ENCODE measurements at regions not wholly inside any gene's neighbourhood (a gene's known extent, or its start where the extent isn't known, plus 50 kb on each side); places are given as distances from the start of the nearest gene placed in this dataset.
"Not testable (repeated sequence)": the region's sequence is repeated elsewhere in the genome, so short reads cannot be mapped to it uniquely, and the experiment has no call there.

DNA sequence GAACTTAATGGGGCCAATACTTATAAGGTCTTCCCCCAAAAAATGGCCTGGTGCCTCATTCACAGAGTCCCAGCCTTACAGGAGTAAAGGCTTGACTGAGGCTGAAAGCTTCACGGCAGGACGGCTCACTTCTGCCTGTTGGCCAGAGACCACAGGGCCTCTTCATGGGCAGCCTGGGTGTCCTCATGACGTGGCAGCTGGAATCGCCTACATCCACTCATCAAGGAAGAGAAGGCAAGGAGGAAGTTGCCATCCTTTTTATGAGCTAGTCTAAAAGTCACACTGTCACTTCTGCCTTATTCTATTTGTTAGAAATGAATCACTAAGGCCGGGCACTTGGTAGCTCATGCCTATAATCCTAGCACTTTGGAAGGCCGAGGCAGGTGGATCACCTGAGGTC, 89.3 kb upstream of the DGKG start:
- no CpG with 5 or more reads among the region's 6 CpGs for WGBS, 2 donors (ENCODE audit: extremely low coverage in 2 of 2, insufficient read length in 2 of 2, insufficient replicate concordance in 1 of 2)
- H4K91ac ChIP-seq (ENCODE audit: low read depth, low read length, poor library complexity), result no peak overlapping the region
- peak overlapping the region; percentile 81 for H3K18ac ChIP-seq (ENCODE audit: low read length)
- no peak overlapping the region for H3K4me3 ChIP-seq (ENCODE audit: low read length in 2 of 2)
- no peaks in the 10 kb centered on the region for H3K79me1 ChIP-seq (ENCODE audit: low read depth, low read length)
- H3K4ac ChIP-seq (ENCODE audit: low read length), result no peak overlapping the region
- H2AK5ac ChIP-seq (ENCODE audit: low read depth, low read length), result no peak overlapping the region
- H2AFZ ChIP-seq (ENCODE audit: low read length), result no peak overlapping the region
- H2BK120ac ChIP-seq (ENCODE audit: low read depth, low read length), result no peak overlapping the region
- no peak overlapping the region for H3K4me2 ChIP-seq (ENCODE audit: insufficient read depth, low read length, poor library complexity, severe bottlenecking)
- no peaks in the 10 kb centered on the region for H3K9me3 ChIP-seq (replicated peaks in 1 of 2; ENCODE audit: control insufficient read depth in 2 of 2, insufficient read depth in 1 of 2, low read depth in 1 of 2, low read length in 2 of 2)
- H3K4me1 ChIP-seq (ENCODE audit: control insufficient read depth in 2 of 2, insufficient read depth in 1 of 2, low read depth in 1 of 2, low read length in 2 of 2), result peaks cover 0 to 4% of the 10 kb centered on the region in 2 donors
- no peak overlapping the region for H2BK15ac ChIP-seq (ENCODE audit: low read length)
- H3K36me3 ChIP-seq (replicated peaks in 1 of 2; ENCODE audit: control insufficient read depth in 2 of 2, insufficient read depth in 2 of 2, low read length in 2 of 2), result no peaks in the 10 kb centered on the region
- DNase-seq (ENCODE audit: low spot score), result no peak
- H4K8ac ChIP-seq (ENCODE audit: low read depth, low read length), result no peak overlapping the region
- H3K9ac ChIP-seq (ENCODE audit: low read depth, low read length, poor library complexity), result peak overlapping the region; percentile 12
- no peak overlapping the region for H3K27ac ChIP-seq (replicated peaks; ENCODE audit: low read length)
- peaks cover 0 to 2% (median 0%) of the 10 kb centered on the region in 3 experiments for H3K27me3 ChIP-seq (ENCODE audit: control insufficient read depth in 3 of 3, insufficient read depth in 3 of 3, low read depth in 1 of 3, low read length in 3 of 3)
- no peak overlapping the region for H2BK5ac ChIP-seq (ENCODE audit: low read length)
- no peak overlapping the region for H3K23ac ChIP-seq (ENCODE audit: low read depth, low read length, poor library complexity)
- no peak overlapping the region for H2BK12ac ChIP-seq (ENCODE audit: low read length)
- H3K14ac ChIP-seq (ENCODE audit: low read length), result no peak overlapping the region

DNA sequence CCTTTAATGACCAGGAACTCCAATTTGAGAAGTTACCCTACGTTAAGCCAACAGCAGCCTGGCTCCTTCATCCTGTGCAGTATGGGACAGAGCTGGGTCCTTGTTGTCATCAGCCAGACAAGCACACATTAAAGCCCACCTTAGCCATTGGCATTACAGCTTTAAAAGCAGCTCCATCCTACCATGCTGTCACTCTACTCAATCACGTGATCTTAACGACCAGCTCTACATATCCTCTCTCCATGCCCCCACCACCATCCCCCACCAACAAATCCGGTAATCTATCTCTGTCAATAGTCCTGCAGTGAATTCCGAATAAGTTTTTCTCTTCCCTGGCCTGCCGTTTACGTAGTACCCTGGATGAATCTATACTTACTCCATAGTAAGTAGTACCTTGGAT, 82.9 kb upstream of the DGKG start:
- Histone ChIP-seq H3K4me2 (ENCODE audit: insufficient read depth, low read length, poor library complexity, severe bottlenecking) (no peak overlapping the region), H2BK120ac (ENCODE audit: low read depth, low read length) (no peak overlapping the region), H3K27ac (replicated peaks; ENCODE audit: low read length) (no peak overlapping the region), H3K4me3 (ENCODE audit: low read length in 2 of 2) (no peak overlapping the region), H3K4ac (ENCODE audit: low read length) (no peak overlapping the region), H4K8ac (ENCODE audit: low read depth, low read length) (no peak overlapping the region), H3K23ac (ENCODE audit: low read depth, low read length, poor library complexity) (no peak overlapping the region), H4K91ac (ENCODE audit: low read depth, low read length, poor library complexity) (no peak overlapping the region), H3K9ac (ENCODE audit: low read depth, low read length, poor library complexity) (no peak overlapping the region), H3K27me3 (ENCODE audit: control insufficient read depth in 3 of 3, insufficient read depth in 3 of 3, low read depth in 1 of 3, low read length in 3 of 3) (peaks cover 0 to 1% (median 0%) of the 10 kb centered on the region in 3 experiments), H2AK5ac (ENCODE audit: low read depth, low read length) (no peak overlapping the region), H2BK5ac (ENCODE audit: low read length) (no peak overlapping the region), H3K18ac (ENCODE audit: low read length) (no peak overlapping the region), H2BK12ac (ENCODE audit: low read length) (no peak overlapping the region), H3K14ac (ENCODE audit: low read length) (no peak overlapping the region), H3K4me1 (ENCODE audit: control insufficient read depth in 2 of 2, insufficient read depth in 1 of 2, low read depth in 1 of 2, low read length in 2 of 2) (no peaks in the 10 kb centered on the region), H3K79me1 (ENCODE audit: low read depth, low read length) (no peaks in the 10 kb centered on the region), H2AFZ (ENCODE audit: low read length) (no peak overlapping the region), H3K36me3 (replicated peaks in 1 of 2; ENCODE audit: control insufficient read depth in 2 of 2, insufficient read depth in 2 of 2, low read length in 2 of 2) (no peaks in the 10 kb centered on the region), H2BK15ac (ENCODE audit: low read length) (no peak overlapping the region), H3K9me3 (replicated peaks in 1 of 2; ENCODE audit: control insufficient read depth in 2 of 2, insufficient read depth in 1 of 2, low read depth in 1 of 2, low read length in 2 of 2) (peaks cover 0 to 2% of the 10 kb centered on the region in 2 donors)
- DNase-seq (ENCODE audit: low spot score), result no peak
- WGBS, 2 donors (ENCODE audit: extremely low coverage in 2 of 2, insufficient read length in 2 of 2, insufficient replicate concordance in 1 of 2), result no CpG with 5 or more reads among the region's 7 CpGs

DNA sequence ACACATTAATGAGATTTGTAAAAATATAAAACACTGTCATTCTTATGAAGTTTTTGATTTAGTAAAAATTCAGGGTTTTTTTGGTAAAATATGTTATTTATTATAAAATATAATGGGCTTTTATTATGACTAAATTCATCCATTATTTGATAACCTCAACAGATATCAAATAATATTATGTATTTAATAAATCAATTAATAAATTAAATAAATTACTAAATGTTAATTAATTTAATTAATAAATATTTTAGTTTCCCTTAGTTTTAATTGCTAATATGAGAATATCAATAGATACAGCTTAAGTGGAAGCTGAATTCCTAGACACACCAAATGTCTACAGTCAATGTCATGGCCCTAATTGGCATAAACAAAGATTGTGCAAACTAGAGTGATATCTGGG, 82.3 kb upstream of the DGKG start:
- Histone ChIP-seq H3K14ac (ENCODE audit: low read length) (no peak overlapping the region), H2BK5ac (ENCODE audit: low read length) (no peak overlapping the region), H3K4me2 (ENCODE audit: insufficient read depth, low read length, poor library complexity, severe bottlenecking) (no peak overlapping the region), H3K4ac (ENCODE audit: low read length) (no peak overlapping the region), H3K36me3 (replicated peaks in 1 of 2; ENCODE audit: control insufficient read depth in 2 of 2, insufficient read depth in 2 of 2, low read length in 2 of 2) (no peaks in the 10 kb centered on the region), H3K4me3 (ENCODE audit: low read length in 2 of 2) (no peak overlapping the region), H3K23ac (ENCODE audit: low read depth, low read length, poor library complexity) (no peak overlapping the region), H2AFZ (ENCODE audit: low read length) (no peak overlapping the region), H4K8ac (ENCODE audit: low read depth, low read length) (no peak overlapping the region), H3K9me3 (replicated peaks in 1 of 2; ENCODE audit: control insufficient read depth in 2 of 2, insufficient read depth in 1 of 2, low read depth in 1 of 2, low read length in 2 of 2) (peaks cover 0 to 2% of the 10 kb centered on the region in 2 donors), H4K91ac (ENCODE audit: low read depth, low read length, poor library complexity) (no peak overlapping the region), H3K27me3 (ENCODE audit: control insufficient read depth in 3 of 3, insufficient read depth in 3 of 3, low read depth in 1 of 3, low read length in 3 of 3) (peaks cover 0 to 1% (median 0%) of the 10 kb centered on the region in 3 experiments), H3K18ac (ENCODE audit: low read length) (no peak overlapping the region), H3K27ac (replicated peaks; ENCODE audit: low read length) (no peak overlapping the region), H3K4me1 (ENCODE audit: control insufficient read depth in 2 of 2, insufficient read depth in 1 of 2, low read depth in 1 of 2, low read length in 2 of 2) (no peaks in the 10 kb centered on the region), H2BK15ac (ENCODE audit: low read length) (no peak overlapping the region), H2BK12ac (ENCODE audit: low read length) (no peak overlapping the region), H3K9ac (ENCODE audit: low read depth, low read length, poor library complexity) (no peak overlapping the region), H2BK120ac (ENCODE audit: low read depth, low read length) (no peak overlapping the region), H2AK5ac (ENCODE audit: low read depth, low read length) (no peak overlapping the region), H3K79me1 (ENCODE audit: low read depth, low read length) (no peaks in the 10 kb centered on the region)
- no peak for DNase-seq (ENCODE audit: low spot score)

DNA sequence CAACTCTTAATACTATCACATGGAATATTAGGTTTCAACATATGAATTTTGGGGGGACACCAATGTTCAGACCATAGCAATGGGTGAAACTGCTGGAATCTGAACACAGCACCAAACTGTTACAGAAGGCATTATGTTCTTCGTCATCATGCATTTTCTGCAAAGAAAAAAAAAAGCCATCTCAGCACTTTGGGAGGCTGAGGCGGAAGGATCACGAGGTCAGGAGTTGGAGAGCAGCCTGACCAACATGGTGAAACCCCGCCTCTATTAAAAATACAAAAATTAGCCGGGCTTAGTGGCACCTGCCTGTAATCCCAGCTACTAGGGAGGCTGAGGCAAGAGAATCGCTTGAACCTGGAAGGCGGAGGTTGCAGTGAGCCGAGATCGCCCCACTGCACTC, 80.9 kb upstream of the DGKG start:
- DNase-seq (ENCODE audit: low spot score); H3K79me1 ChIP-seq (ENCODE audit: low read depth, low read length); H2AFZ ChIP-seq (ENCODE audit: low read length); H3K27me3 ChIP-seq (ENCODE audit: control insufficient read depth in 3 of 3, insufficient read depth in 3 of 3, low read depth in 1 of 3, low read length in 3 of 3); H2BK15ac ChIP-seq (ENCODE audit: low read length); H2BK5ac ChIP-seq (ENCODE audit: low read length); H3K36me3 ChIP-seq (replicated peaks in 1 of 2; ENCODE audit: control insufficient read depth in 2 of 2, insufficient read depth in 2 of 2, low read length in 2 of 2); H3K23ac ChIP-seq (ENCODE audit: low read depth, low read length, poor library complexity); H2AK5ac ChIP-seq (ENCODE audit: low read depth, low read length); H3K4ac ChIP-seq (ENCODE audit: low read length); H3K9me3 ChIP-seq (replicated peaks in 1 of 2; ENCODE audit: control insufficient read depth in 2 of 2, insufficient read depth in 1 of 2, low read depth in 1 of 2, low read length in 2 of 2); H3K14ac ChIP-seq (ENCODE audit: low read length); H3K4me3 ChIP-seq (ENCODE audit: low read length in 2 of 2); H3K4me2 ChIP-seq (ENCODE audit: insufficient read depth, low read length, poor library complexity, severe bottlenecking); H3K4me1 ChIP-seq (ENCODE audit: control insufficient read depth in 2 of 2, insufficient read depth in 1 of 2, low read depth in 1 of 2, low read length in 2 of 2); H3K27ac ChIP-seq (replicated peaks; ENCODE audit: low read length); H4K8ac ChIP-seq (ENCODE audit: low read depth, low read length); H2BK12ac ChIP-seq (ENCODE audit: low read length); H2BK120ac ChIP-seq (ENCODE audit: low read depth, low read length); H3K18ac ChIP-seq (ENCODE audit: low read length); H4K91ac ChIP-seq (ENCODE audit: low read depth, low read length, poor library complexity); H3K9ac ChIP-seq (ENCODE audit: low read depth, low read length, poor library complexity): not testable (repeated sequence)
- no CpG with 5 or more reads among the region's 9 CpGs for WGBS, 2 donors (ENCODE audit: extremely low coverage in 2 of 2, insufficient read length in 2 of 2, insufficient replicate concordance in 1 of 2)
